ENCODE measurements at regions not wholly inside any gene's neighbourhood (a gene's known extent, or its start where the extent isn't known, plus 50 kb on each side); places are given as distances from the start of the nearest gene placed in this dataset.

- Histone ChIP-seq H3K27me3 (ENCODE audit: control insufficient read depth, insufficient read depth, low read length) (no peaks in the 10 kb centered on the region), H3K4me3 (ENCODE audit: low read depth, low read length) (no peak overlapping the region), H3K36me3 (ENCODE audit: control insufficient read depth, insufficient read depth, low read length) (no peaks in the 10 kb centered on the region)
- DNase-seq (ENCODE audit: low read depth): no peak
- no peak for TF ChIP-seq CTCF (IDR thresholded peaks at IDR 0.05; ENCODE audit: insufficient read depth, low read length, poor library complexity, severe bottlenecking)
These were observed 659.4 kb upstream of the FZD8 start for GRCh38 chr10:36301539-36301938.

- DNase-seq (ENCODE audit: low read depth): no peak
- Histone ChIP-seq H3K36me3 (ENCODE audit: control insufficient read depth, insufficient read depth, low read length) (no peaks in the 10 kb centered on the region), H3K4me3 (ENCODE audit: low read depth, low read length) (no peak overlapping the region), H3K27me3 (ENCODE audit: control insufficient read depth, insufficient read depth, low read length) (no peaks in the 10 kb centered on the region)
- TF ChIP-seq CTCF (IDR thresholded peaks at IDR 0.05; ENCODE audit: insufficient read depth, low read length, poor library complexity, severe bottlenecking): no peak
These were observed 659.0 kb upstream of the FZD8 start for GRCh38 chr10:36301139-36301538.

GRCh38 chr10:36283827-36284226, 641.7 kb upstream of the FZD8 start:
- no peaks in the 10 kb centered on the region for H3K36me3 ChIP-seq (ENCODE audit: control insufficient read depth, insufficient read depth, low read length)
- no peaks in the 10 kb centered on the region for H3K27me3 ChIP-seq (ENCODE audit: control insufficient read depth, insufficient read depth, low read length)
- no peak for DNase-seq (ENCODE audit: low read depth)
- no peak for TF ChIP-seq CTCF (IDR thresholded peaks at IDR 0.05; ENCODE audit: insufficient read depth, low read length, poor library complexity, severe bottlenecking)
- H3K4me3 ChIP-seq (ENCODE audit: low read depth, low read length): no peak overlapping the region

- no peaks in the 10 kb centered on the region for H3K36me3 ChIP-seq (ENCODE audit: control insufficient read depth, insufficient read depth, low read length)
- H3K27me3 ChIP-seq (ENCODE audit: control insufficient read depth, insufficient read depth, low read length): no peaks in the 10 kb centered on the region
- no peak for TF ChIP-seq CTCF (IDR thresholded peaks at IDR 0.05; ENCODE audit: insufficient read depth, low read length, poor library complexity, severe bottlenecking)
- no peak overlapping the region for H3K4me3 ChIP-seq (ENCODE audit: low read depth, low read length)
- no peak for DNase-seq (ENCODE audit: low read depth)
These were observed 639.8 kb upstream of the FZD8 start for GRCh38 chr10:36281831-36282331.

GRCh38 chr10:36280890-36281499, 638.9 kb upstream of the FZD8 start:
- H3K36me3 ChIP-seq (ENCODE audit: control insufficient read depth, insufficient read depth, low read length): no peaks in the 10 kb centered on the region
- no peak for TF ChIP-seq CTCF (IDR thresholded peaks at IDR 0.05; ENCODE audit: insufficient read depth, low read length, poor library complexity, severe bottlenecking)
- no peak overlapping the region for H3K4me3 ChIP-seq (ENCODE audit: low read depth, low read length)
- DNase-seq (ENCODE audit: low read depth): no peak
- H3K27me3 ChIP-seq (ENCODE audit: control insufficient read depth, insufficient read depth, low read length): no peaks in the 10 kb centered on the region

GRCh38 chr10:36280321-36280741, 638.2 kb upstream of the FZD8 start:
- no peak for DNase-seq (ENCODE audit: low read depth)
- Histone ChIP-seq H3K27me3 (ENCODE audit: control insufficient read depth, insufficient read depth, low read length) (no peaks in the 10 kb centered on the region), H3K4me3 (ENCODE audit: low read depth, low read length) (no peak overlapping the region), H3K36me3 (ENCODE audit: control insufficient read depth, insufficient read depth, low read length) (no peaks in the 10 kb centered on the region)
- no peak for TF ChIP-seq CTCF (IDR thresholded peaks at IDR 0.05; ENCODE audit: insufficient read depth, low read length, poor library complexity, severe bottlenecking)

All from kidney epithelial cell (primary cell).